Karpas-422 (cell line): ENCODE measurements at regions not wholly inside any gene's neighbourhood (a gene's known extent, or its start where the extent isn't known, plus 50 kb on each side); places are given as distances from the start of the nearest gene placed in this dataset.

ENCODE experiments used
- DNase-seq: peaks from one replicate; pipeline ENCODE4 v3.0.0-alpha.2; 2015
- H2AFZ ChIP-seq: fragments of 200-600 bp; sonication (generic); 2 replicates; pipeline ENCODE4 v1.6.1; 2014; ENCODE audit warnings: antibody characterized with exemption, low read length, mixed read lengths
- H3K27ac ChIP-seq: fragments of 200-600 bp; sonication (generic); 2 replicates; pipeline ENCODE4 v1.5.1; 2014; ENCODE audit warnings: mild to moderate bottlenecking, low read length, moderate library complexity
- H3K27me3 ChIP-seq: fragments of 200-600 bp; sonication (generic); 2 replicates; pipeline ENCODE4 v1.6.1; 2014; ENCODE audit warnings: low read length, mixed read lengths
- H3K36me3 ChIP-seq: fragments of 200-600 bp; sonication (generic); 2 replicates; pipeline ENCODE4 v1.6.1; 2014; ENCODE audit warnings: low read length, mixed read lengths; ENCODE audit not compliant: insufficient read depth
- H3K4me1 ChIP-seq: fragments of 200-600 bp; sonication (generic); 2 replicates; pipeline ENCODE4 v1.6.1; 2014; ENCODE audit warnings: mild to moderate bottlenecking, low read length, mixed read lengths
- H3K4me2 ChIP-seq: fragments of 200-600 bp; sonication (generic); 2 replicates; pipeline ENCODE4 v1.6.1; 2014; ENCODE audit warnings: low read length, low read depth, mild to moderate bottlenecking; ENCODE audit not compliant: poor library complexity, severe bottlenecking
- H3K4me3 ChIP-seq: fragments of 200-600 bp; sonication (generic); 2 replicates; pipeline ENCODE4 v1.5.1; 2014; ENCODE audit warnings: mild to moderate bottlenecking, antibody characterized with exemption, low read length, mixed read lengths
- H3K79me2 ChIP-seq: fragments of 200-600 bp; sonication (generic); 2 replicates; pipeline ENCODE4 v1.6.1; 2014; ENCODE audit warnings: mild to moderate bottlenecking, low read length, mixed read lengths
- H3K9ac ChIP-seq: fragments of 200-600 bp; sonication (generic); 2 replicates; pipeline ENCODE4 v1.6.0; 2014; ENCODE audit warnings: low read length
- H3K9me2 ChIP-seq: fragments of 200-600 bp; sonication (generic), shearing (Covaris generic); replicated peaks from 2 replicates; pipeline ENCODE4 v1.6.0; 2014; ENCODE audit warnings: mild to moderate bottlenecking, low read length, moderate library complexity; ENCODE audit not compliant: insufficient read depth
- H3K9me3 ChIP-seq: fragments of 300-700, 200-600 bp; sonication (generic); 2 replicates; pipeline ENCODE4 v1.6.1; 2014; ENCODE audit warnings: low read length, mixed read lengths
- H4K20me1 ChIP-seq: fragments of 200-600 bp; sonication (generic); 2 replicates; pipeline ENCODE4 v1.6.1; 2014; ENCODE audit warnings: mild to moderate bottlenecking, antibody characterized with exemption, low read length, low read depth; ENCODE audit not compliant: insufficient read depth

DNA sequence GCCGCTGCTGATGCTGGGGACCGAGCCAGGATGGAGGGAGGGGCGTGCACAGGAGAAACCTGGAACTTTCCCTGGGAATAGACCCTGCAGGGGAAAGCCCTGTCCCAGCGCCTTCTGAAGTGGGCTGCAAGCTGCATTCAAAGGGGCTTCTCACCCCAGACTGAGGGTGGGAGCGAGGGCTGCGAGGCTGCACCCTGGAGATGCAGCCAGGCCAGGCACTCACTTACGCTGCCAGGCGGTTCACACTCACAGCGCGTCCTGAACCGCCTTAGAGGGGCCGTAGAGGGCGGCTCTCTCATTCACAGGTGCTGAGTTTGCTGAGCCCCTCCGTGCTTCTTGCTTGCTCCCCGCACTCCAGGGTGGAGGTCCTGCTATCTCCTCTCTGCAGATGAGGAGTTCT lies 208.5 kb upstream of the C14orf180 start:
- Histone ChIP-seq H3K4me1 (no peaks in the 10 kb centered on the region), H3K9me3 (no peaks in the 10 kb centered on the region), H2AFZ (no peak overlapping the region), H3K27ac (no peak overlapping the region), H3K4me2 (no peak overlapping the region), H3K27me3 (no peaks in the 10 kb centered on the region; the same call in 1 of the 2 replicates), H3K9ac (no peak overlapping the region), H4K20me1 (no peaks in the 10 kb centered on the region), H3K79me2 (no peaks in the 10 kb centered on the region), H3K9me2 (no peaks in the 10 kb centered on the region), H3K4me3 (no peak overlapping the region), H3K36me3 (no peaks in the 10 kb centered on the region)
- no peak for DNase-seq

GRCh38 chr14:104371917-104372316 lies 207.6 kb upstream of the C14orf180 start:
- no peaks in the 10 kb centered on the region for H3K79me2 ChIP-seq
- no peaks in the 10 kb centered on the region for H3K9me3 ChIP-seq
- no peaks in the 10 kb centered on the region; the same call in 1 of the 2 replicates for H3K27me3 ChIP-seq
- no peaks in the 10 kb centered on the region for H3K4me1 ChIP-seq
- no peak overlapping the region for H3K4me2 ChIP-seq
- no peaks in the 10 kb centered on the region for H4K20me1 ChIP-seq
- H3K27ac ChIP-seq = no peak overlapping the region
- no peak for DNase-seq
- no peaks in the 10 kb centered on the region for H3K9me2 ChIP-seq
- H3K9ac ChIP-seq = no peak overlapping the region
- H3K4me3 ChIP-seq = no peak overlapping the region
- H2AFZ ChIP-seq = no peak overlapping the region
- H3K36me3 ChIP-seq = no peaks in the 10 kb centered on the region

GRCh38 chr14:104372390-104373054 lies 207.0 kb upstream of the C14orf180 start:
- Histone ChIP-seq H4K20me1 (no peaks in the 10 kb centered on the region), H3K79me2 (no peaks in the 10 kb centered on the region), H3K27ac (no peak overlapping the region), H3K36me3 (no peaks in the 10 kb centered on the region), H3K9me2 (no peaks in the 10 kb centered on the region), H3K4me3 (no peak overlapping the region), H3K27me3 (no peaks in the 10 kb centered on the region; the same call in 1 of the 2 replicates), H2AFZ (no peak overlapping the region), H3K9me3 (no peaks in the 10 kb centered on the region), H3K4me2 (no peak overlapping the region), H3K9ac (no peak overlapping the region), H3K4me1 (no peaks in the 10 kb centered on the region)
- DNase-seq = no peak

DNA sequence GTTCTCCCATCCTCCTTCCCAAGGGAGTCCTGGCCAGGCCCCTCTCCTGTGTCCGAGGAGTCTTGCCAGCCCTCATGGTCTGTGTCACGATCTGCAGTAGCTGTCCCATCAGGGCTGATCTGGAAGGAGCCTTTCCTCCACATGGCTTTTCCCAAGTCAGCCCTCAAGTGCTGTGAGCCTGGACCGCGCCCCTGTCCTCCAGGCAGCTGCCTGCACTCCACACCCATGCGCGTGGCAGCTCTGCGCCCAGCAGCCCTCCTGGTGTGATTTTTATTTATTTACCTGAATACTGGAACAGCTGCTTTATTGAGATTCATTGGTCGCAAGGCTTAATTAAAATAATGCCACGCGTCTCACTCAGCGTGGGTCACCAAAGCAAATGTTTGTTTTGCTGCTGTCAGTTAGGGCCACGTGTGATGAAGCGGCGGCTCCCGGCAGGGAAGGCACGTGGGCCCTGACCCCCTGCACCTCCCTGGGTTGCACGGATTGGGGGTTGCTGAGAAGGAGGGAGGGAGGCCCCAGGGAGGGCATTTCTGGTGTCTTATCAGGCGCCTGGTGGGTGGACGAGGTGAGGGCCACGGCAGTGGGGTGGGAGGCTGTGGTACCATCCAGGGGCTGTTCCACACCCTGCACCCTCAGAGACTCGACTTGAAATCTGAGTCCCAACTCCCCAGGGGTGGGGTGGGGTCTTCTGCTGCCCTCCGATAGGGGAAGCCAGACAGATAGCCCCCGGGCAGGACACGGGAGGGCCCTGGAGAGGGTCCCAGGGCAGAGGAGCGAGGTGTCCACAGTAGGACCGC lies 206.3 kb upstream of the C14orf180 start:
- no peak for DNase-seq
- Histone ChIP-seq H3K9me2 (no peaks in the 10 kb centered on the region), H3K9me3 (no peaks in the 10 kb centered on the region), H3K79me2 (no peaks in the 10 kb centered on the region), H3K4me2 (no peak overlapping the region), H4K20me1 (no peaks in the 10 kb centered on the region), H3K27ac (no peak overlapping the region), H3K27me3 (no peaks in the 10 kb centered on the region; the same call in 1 of the 2 replicates), H3K4me1 (no peaks in the 10 kb centered on the region), H3K4me3 (no peak overlapping the region), H2AFZ (no peak overlapping the region), H3K9ac (no peak overlapping the region), H3K36me3 (no peaks in the 10 kb centered on the region)

GRCh38 chr14:104373855-104374717 lies 205.5 kb upstream of the C14orf180 start:
- no peak overlapping the region for H3K4me2 ChIP-seq
- H3K27me3 ChIP-seq = no peaks in the 10 kb centered on the region; the same call in 1 of the 2 replicates
- no peaks in the 10 kb centered on the region for H3K9me2 ChIP-seq
- H3K79me2 ChIP-seq = no peaks in the 10 kb centered on the region
- H3K27ac ChIP-seq = no peak overlapping the region
- no peak overlapping the region for H3K9ac ChIP-seq
- H2AFZ ChIP-seq = no peak overlapping the region
- H3K9me3 ChIP-seq = no peaks in the 10 kb centered on the region
- H3K4me3 ChIP-seq = no peak overlapping the region
- H4K20me1 ChIP-seq = no peaks in the 10 kb centered on the region
- no peaks in the 10 kb centered on the region for H3K36me3 ChIP-seq
- no peaks in the 10 kb centered on the region for H3K4me1 ChIP-seq
- no peak for DNase-seq

- Histone ChIP-seq H3K79me2 (no peaks in the 10 kb centered on the region), H4K20me1 (no peaks in the 10 kb centered on the region), H3K27ac (no peak overlapping the region), H3K36me3 (no peaks in the 10 kb centered on the region), H3K4me2 (no peak overlapping the region), H3K4me1 (no peaks in the 10 kb centered on the region), H3K27me3 (no peaks in the 10 kb centered on the region; the same call in 1 of the 2 replicates), H3K4me3 (no peak overlapping the region), H3K9me3 (no peaks in the 10 kb centered on the region), H3K9ac (no peak overlapping the region), H2AFZ (no peak overlapping the region), H3K9me2 (no peaks in the 10 kb centered on the region)
- no peak for DNase-seq
Measured at GRCh38 chr14:104374718-104375080, 204.9 kb upstream of the C14orf180 start.

GRCh38 chr14:104375551-104376201 lies 203.9 kb upstream of the C14orf180 start:
- Histone ChIP-seq H3K27me3 (peaks cover 2% of the 10 kb centered on the region), H2AFZ (no peak overlapping the region), H3K36me3 (no peaks in the 10 kb centered on the region), H3K9me2 (no peaks in the 10 kb centered on the region), H3K79me2 (no peaks in the 10 kb centered on the region), H4K20me1 (no peaks in the 10 kb centered on the region), H3K4me2 (no peak overlapping the region), H3K9me3 (no peaks in the 10 kb centered on the region), H3K4me3 (no peak overlapping the region), H3K4me1 (no peaks in the 10 kb centered on the region), H3K27ac (no peak overlapping the region), H3K9ac (no peak overlapping the region)
- DNase-seq = no peak
